Chondrocyte (in vitro differentiated cells): ENCODE measurements at regions not wholly inside any gene's neighbourhood (a gene's known extent, or its start where the extent isn't known, plus 50 kb on each side); places are given as distances from the start of the nearest gene placed in this dataset.

Source experiments
- DNase-seq: peaks from one replicate; pipeline ENCODE4 v3.0.0; 2021; ENCODE audit warnings: mixed read lengths, low spot score
- H3K27ac Mint-ChIP-seq: one replicate; pipeline ENCODE4 v1.8.0; 2021; ENCODE audit warnings: mild to moderate bottlenecking, moderate library complexity, mixed read lengths; ENCODE audit not compliant: unreplicated experiment
- H3K27me3 Mint-ChIP-seq: 2 replicates; pipeline ENCODE4 v1.8.0; 2021; ENCODE audit warnings: low read depth, mixed read lengths
- H3K36me3 Mint-ChIP-seq: 2 replicates; pipeline ENCODE4 v1.8.0; 2021; ENCODE audit warnings: low read depth, mixed read lengths
- H3K4me1 Mint-ChIP-seq: 2 replicates; pipeline ENCODE4 v1.8.0; 2021; ENCODE audit warnings: low read depth, mild to moderate bottlenecking, mixed read lengths
- H3K4me3 Mint-ChIP-seq: one replicate; pipeline ENCODE4 v1.8.0; 2021; ENCODE audit warnings: mild to moderate bottlenecking, moderate library complexity, mixed read lengths; ENCODE audit not compliant: unreplicated experiment
- H3K9me3 Mint-ChIP-seq: 2 replicates; pipeline ENCODE4 v1.8.0; 2021; ENCODE audit warnings: low read depth, mixed read lengths
- TF ChIP-seq, protein P1 (sequence below): fragments of 200-600 bp; sonication (generic); IDR thresholded peaks from 2 replicates; pipeline ENCODE4 v1.5.0; 2021; ENCODE audit warnings: antibody characterized with exemption, mild to moderate bottlenecking, moderate library complexity

DNA sequence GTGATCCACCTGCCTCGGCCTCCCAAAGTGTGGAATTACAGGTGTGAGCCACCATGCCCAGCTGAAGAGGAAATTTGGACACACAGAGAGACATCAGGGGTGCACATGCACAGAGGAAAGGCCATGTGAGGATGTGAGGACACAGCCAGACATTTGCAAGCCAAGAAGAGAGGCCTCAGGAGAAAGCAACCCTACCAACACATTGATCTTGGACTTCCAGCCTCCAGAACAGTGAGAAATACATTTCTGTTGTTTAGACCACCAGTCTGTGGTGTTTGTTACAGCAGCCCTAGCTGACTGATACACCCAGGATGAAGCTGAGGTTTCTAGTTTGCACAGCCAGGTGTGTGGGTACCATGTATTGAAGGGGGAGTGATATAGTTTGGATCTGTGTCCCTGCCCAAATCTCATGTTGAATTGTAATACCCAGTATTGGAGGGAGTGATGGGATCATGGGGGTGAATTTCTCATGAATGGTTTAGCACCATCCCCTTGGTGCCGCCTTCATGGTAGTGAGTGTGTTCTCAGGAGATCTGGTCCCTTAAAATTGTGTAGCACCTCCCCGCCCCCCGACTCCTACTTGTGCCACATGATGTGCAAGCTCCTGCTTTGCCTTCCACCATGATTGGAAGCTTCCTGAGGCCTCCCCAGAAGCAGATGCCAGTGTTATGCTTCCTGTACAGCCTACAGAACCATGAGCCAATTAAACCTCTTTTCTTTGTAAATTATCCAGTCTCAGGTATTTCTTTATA lies 64.7 kb upstream of the DUSP5 start:
- Mint-ChIP-seq H3K36me3 (no peaks in the 10 kb centered on the region), H3K27me3 (no peaks in the 10 kb centered on the region), H3K27ac (no peak overlapping the region), H3K9me3 (peaks cover 7% of the 10 kb centered on the region), H3K4me3 (no peak overlapping the region), H3K4me1 (peaks cover 8% of the 10 kb centered on the region)
- TF ChIP-seq, protein P1, sequence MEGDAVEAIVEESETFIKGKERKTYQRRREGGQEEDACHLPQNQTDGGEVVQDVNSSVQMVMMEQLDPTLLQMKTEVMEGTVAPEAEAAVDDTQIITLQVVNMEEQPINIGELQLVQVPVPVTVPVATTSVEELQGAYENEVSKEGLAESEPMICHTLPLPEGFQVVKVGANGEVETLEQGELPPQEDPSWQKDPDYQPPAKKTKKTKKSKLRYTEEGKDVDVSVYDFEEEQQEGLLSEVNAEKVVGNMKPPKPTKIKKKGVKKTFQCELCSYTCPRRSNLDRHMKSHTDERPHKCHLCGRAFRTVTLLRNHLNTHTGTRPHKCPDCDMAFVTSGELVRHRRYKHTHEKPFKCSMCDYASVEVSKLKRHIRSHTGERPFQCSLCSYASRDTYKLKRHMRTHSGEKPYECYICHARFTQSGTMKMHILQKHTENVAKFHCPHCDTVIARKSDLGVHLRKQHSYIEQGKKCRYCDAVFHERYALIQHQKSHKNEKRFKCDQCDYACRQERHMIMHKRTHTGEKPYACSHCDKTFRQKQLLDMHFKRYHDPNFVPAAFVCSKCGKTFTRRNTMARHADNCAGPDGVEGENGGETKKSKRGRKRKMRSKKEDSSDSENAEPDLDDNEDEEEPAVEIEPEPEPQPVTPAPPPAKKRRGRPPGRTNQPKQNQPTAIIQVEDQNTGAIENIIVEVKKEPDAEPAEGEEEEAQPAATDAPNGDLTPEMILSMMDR: no peak
- peak; percentile 29 for DNase-seq

DNA sequence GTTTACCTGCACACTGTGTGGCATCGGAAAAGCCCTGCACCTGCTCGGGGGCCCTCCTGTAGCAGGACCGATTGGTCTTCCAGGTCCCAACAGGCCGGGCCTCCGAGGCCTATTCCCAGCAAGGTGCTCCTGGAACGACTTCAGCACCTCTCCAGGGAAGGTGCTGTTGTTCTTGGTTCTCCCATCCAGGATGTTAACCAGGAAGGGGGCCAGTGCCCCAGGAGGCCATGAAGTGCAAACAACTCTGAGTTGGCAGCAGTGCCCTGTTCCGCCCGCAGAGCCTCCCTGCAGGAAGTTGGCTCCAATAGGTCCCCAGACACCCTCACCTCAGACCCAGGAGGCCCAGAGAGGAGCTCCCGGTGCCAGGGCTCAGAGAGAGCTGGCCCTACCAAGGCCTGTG lies 64.0 kb upstream of the DUSP5 start:
- H3K4me3 Mint-ChIP-seq: no peak overlapping the region
- TF ChIP-seq, protein P1: no peak
- no peaks in the 10 kb centered on the region for H3K36me3 Mint-ChIP-seq
- DNase-seq: peak; percentile 68
- H3K9me3 Mint-ChIP-seq: peaks cover 7% of the 10 kb centered on the region
- peaks cover 8% of the 10 kb centered on the region for H3K4me1 Mint-ChIP-seq
- no peak overlapping the region for H3K27ac Mint-ChIP-seq
- H3K27me3 Mint-ChIP-seq: no peaks in the 10 kb centered on the region

DNA sequence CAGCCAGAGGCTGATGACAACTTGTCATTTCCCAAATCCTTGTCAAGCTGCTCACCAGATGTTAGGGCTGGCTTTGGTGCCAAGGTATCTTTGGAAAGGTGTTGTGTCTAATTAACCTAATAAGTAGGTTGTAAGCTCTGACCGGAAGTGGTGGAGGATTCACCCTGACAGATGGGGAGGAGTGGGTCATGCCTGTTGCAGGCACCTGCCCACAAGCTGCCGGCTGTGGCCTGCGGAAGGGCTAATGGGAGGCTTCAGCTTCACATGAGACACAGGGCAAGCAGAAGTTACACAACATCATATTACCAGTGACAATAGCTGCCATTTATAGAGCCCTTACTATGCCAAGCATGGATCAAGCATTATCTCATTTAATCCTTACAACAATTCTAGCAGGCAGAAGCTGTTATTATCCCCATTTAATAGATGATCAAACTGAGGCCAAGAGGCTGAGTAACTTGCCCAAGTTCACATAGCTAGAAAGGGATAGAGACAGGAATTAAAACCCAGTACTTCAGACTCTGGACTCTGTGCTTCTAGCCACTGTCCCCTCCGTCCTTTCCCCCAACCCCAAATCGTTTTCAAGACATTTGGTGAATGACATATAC lies 63.1 kb upstream of the DUSP5 start:
- peak; percentile 36 for DNase-seq
- Mint-ChIP-seq H3K4me3 (no peak overlapping the region), H3K9me3 (peaks cover 7% of the 10 kb centered on the region), H3K4me1 (peaks cover 2% of the 10 kb centered on the region), H3K27ac (no peak overlapping the region), H3K27me3 (no peaks in the 10 kb centered on the region), H3K36me3 (no peaks in the 10 kb centered on the region)
- TF ChIP-seq, protein P1: no peak

DNA sequence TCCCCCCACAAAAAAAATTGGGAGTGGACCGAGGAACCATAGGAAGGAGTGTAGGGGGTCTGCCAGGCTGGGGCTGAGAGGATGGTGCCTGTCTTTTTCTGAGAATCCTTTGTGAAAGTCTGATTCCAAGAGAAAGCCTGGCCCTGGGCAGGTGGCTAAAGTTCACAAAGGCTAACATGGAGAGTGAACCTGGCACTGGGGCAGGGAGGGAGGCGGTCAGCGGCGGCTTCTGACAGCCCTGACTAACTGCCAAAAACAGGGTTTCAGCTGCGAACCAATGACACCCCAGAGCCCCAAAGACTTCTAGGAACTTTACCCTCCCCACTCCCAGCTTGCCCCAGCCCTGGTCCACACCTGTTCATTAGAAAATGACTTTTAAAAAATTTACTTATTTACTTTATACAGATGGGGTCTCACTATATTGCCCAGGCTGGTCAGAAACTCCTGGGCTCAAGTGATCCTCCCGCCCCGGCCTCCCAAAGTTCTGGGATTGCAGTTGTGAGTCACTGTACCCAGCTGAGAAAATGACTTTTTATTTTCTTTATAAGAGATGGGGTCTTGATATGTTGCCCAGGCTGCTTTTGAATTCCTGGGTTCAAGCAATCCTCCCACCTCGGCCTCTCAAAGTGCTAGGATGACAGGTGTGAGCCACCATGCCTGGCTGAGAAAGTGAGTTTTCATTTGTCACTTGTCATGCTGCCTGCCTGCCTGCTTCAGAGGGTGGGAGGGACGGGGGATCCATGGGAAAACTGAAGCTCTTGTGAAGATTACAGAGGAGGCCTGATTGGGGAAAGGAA lies 61.0 kb upstream of the DUSP5 start:
- Mint-ChIP-seq H3K4me1 (no peaks in the 10 kb centered on the region), H3K9me3 (peaks cover 7% of the 10 kb centered on the region), H3K27ac (no peak overlapping the region), H3K4me3 (no peak overlapping the region), H3K27me3 (no peaks in the 10 kb centered on the region), H3K36me3 (no peaks in the 10 kb centered on the region)
- TF ChIP-seq, protein P1: no peak
- DNase-seq: peak; percentile 44

DNA sequence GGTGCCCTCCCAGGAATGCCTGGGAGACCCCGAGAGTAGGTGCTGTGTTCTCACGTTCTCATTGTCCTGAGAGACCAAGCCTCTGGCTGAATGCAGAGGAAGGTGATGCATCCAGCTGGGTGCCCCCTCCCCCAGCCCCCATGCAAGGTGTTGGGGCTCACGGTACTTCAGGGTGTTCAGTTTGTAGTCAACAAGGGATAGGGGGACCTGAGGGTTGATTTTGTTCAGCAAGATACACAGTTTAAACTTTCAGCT lies 60.4 kb upstream of the DUSP5 start:
- Mint-ChIP-seq H3K36me3 (no peaks in the 10 kb centered on the region), H3K4me3 (no peak overlapping the region), H3K27me3 (no peaks in the 10 kb centered on the region), H3K9me3 (peaks cover 7% of the 10 kb centered on the region), H3K27ac (no peak overlapping the region), H3K4me1 (no peaks in the 10 kb centered on the region)
- TF ChIP-seq, protein P1: no peak
- DNase-seq: peak; percentile 25
